Hepatocyte (in vitro differentiated cells): ENCODE measurements at regions not wholly inside any gene's neighbourhood (a gene's known extent, or its start where the extent isn't known, plus 50 kb on each side); places are given as distances from the start of the nearest gene placed in this dataset.

Source experiments
- DNase-seq: peaks from one replicate; pipeline ENCODE4 v3.0.0-alpha.2; 2016; ENCODE audit warnings: low spot score
- H2AFZ ChIP-seq: fragments of 200-600 bp; sonication (generic); 2 replicates; pipeline ENCODE4 v1.6.0; 2016; ENCODE audit warnings: antibody characterized with exemption, mild to moderate bottlenecking
- H3K27ac ChIP-seq: fragments of 200-600 bp; sonication (generic); 2 replicates; pipeline ENCODE4 v1.5.1; 2016; ENCODE audit warnings: mild to moderate bottlenecking
- H3K27me3 ChIP-seq: fragments of 200-600 bp; sonication (generic); 2 replicates; pipeline ENCODE4 v1.6.1; 2016
- H3K36me3 ChIP-seq: fragments of 200-600 bp; sonication (generic); replicated peaks from 2 replicates; pipeline ENCODE4 v1.5.1; 2016; ENCODE audit warnings: low read depth; ENCODE audit not compliant: insufficient read depth
- H3K4me1 ChIP-seq: fragments of 200-600 bp; sonication (generic); 2 replicates; pipeline ENCODE4 v1.5.1; 2016; ENCODE audit warnings: mild to moderate bottlenecking, moderate library complexity; ENCODE audit not compliant: insufficient read depth
- H3K4me2 ChIP-seq: fragments of 200-600 bp; sonication (generic); 2 replicates; pipeline ENCODE4 v1.6.0; 2016
- H3K4me3 ChIP-seq: fragments of 200-600 bp; sonication (generic); 2 replicates; pipeline ENCODE4 v1.5.1; 2016; ENCODE audit warnings: mild to moderate bottlenecking
- H3K79me2 ChIP-seq: fragments of 200-600 bp; sonication (generic); 2 replicates; pipeline ENCODE4 v1.6.0; 2017; ENCODE audit warnings: mild to moderate bottlenecking
- H3K9me2 ChIP-seq: fragments of 200-600 bp; sonication (generic); replicated peaks from 2 replicates; pipeline ENCODE4 v1.6.0; 2017; ENCODE audit warnings: mild to moderate bottlenecking; ENCODE audit not compliant: insufficient read depth
- H3K9me3 ChIP-seq: fragments of 200-600 bp; sonication (generic); 2 replicates; pipeline ENCODE4 v1.5.1; 2016; ENCODE audit warnings: low read depth, mild to moderate bottlenecking
- H4K20me1 ChIP-seq: fragments of 200-600 bp; sonication (generic); 2 replicates; pipeline ENCODE4 v1.6.0; 2016; ENCODE audit warnings: mild to moderate bottlenecking; ENCODE audit not compliant: insufficient read depth, poor library complexity, severe bottlenecking
- EZH2 ChIP-seq: fragments of 200-600 bp; sonication (generic); IDR thresholded peaks from 2 replicates; pipeline ENCODE4 v1.6.1; 2016; ENCODE audit warnings: antibody characterized with exemption, mild to moderate bottlenecking, borderline replicate concordance
- EZH2phosphoT487 ChIP-seq: fragments of 200-600 bp; sonication (generic); IDR thresholded peaks from one replicate; pipeline ENCODE4 v1.6.1; 2018; ENCODE audit warnings: antibody characterized with exemption, mild to moderate bottlenecking, low read depth, moderate library complexity; ENCODE audit not compliant: unreplicated experiment, severe bottlenecking
- WGBS: methylation state at CpG from one replicate; pipeline ENCODE4 v1.1.6; 2016; ENCODE audit warnings: low lambda C conversion rate; ENCODE audit errors: missing lambda C conversion rate; 5-methylcytosine and 5-hydroxymethylcytosine counted together
- TF ChIP-seq, protein P1 (sequence below): fragments of 200-600 bp; sonication (generic); IDR thresholded peaks from 2 replicates; pipeline ENCODE4 v1.5.1; 2016; ENCODE audit warnings: antibody characterized with exemption, mild to moderate bottlenecking; ENCODE audit not compliant: poor library complexity

DNA sequence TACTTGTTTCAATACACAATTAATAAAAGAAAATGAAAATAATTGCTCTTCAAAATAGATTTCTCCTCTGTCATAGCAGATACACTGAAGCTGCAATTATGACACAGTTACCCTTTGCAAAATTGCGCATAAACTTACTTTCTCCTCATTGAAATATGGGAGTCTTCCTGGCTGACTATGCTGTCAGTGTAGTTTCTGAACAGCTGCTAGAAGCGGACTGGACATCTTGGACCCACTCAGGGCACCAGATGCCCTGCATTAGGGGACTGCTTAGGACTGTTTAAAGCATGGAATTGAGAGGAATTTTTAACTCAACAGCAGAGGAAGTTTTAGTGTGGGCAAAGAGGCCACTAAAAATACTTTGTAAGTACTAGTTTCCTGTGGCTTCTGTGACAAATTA lies 454.9 kb downstream of the ATP23 start:
- 94% methylated on average over 2 of the region's 2 CpGs for WGBS
- no peaks in the 10 kb centered on the region for H4K20me1 ChIP-seq
- H3K36me3 ChIP-seq, result no peaks in the 10 kb centered on the region
- TF ChIP-seq, protein P1, sequence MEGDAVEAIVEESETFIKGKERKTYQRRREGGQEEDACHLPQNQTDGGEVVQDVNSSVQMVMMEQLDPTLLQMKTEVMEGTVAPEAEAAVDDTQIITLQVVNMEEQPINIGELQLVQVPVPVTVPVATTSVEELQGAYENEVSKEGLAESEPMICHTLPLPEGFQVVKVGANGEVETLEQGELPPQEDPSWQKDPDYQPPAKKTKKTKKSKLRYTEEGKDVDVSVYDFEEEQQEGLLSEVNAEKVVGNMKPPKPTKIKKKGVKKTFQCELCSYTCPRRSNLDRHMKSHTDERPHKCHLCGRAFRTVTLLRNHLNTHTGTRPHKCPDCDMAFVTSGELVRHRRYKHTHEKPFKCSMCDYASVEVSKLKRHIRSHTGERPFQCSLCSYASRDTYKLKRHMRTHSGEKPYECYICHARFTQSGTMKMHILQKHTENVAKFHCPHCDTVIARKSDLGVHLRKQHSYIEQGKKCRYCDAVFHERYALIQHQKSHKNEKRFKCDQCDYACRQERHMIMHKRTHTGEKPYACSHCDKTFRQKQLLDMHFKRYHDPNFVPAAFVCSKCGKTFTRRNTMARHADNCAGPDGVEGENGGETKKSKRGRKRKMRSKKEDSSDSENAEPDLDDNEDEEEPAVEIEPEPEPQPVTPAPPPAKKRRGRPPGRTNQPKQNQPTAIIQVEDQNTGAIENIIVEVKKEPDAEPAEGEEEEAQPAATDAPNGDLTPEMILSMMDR, result no peak
- no peak for TF ChIP-seq EZH2
- no peak for TF ChIP-seq EZH2phosphoT487
- no peaks in the 10 kb centered on the region for H3K9me2 ChIP-seq
- H2AFZ ChIP-seq, result no peak overlapping the region
- no peak overlapping the region for H3K4me2 ChIP-seq
- H3K27ac ChIP-seq, result no peak overlapping the region
- no peaks in the 10 kb centered on the region for H3K27me3 ChIP-seq
- no peaks in the 10 kb centered on the region for H3K4me1 ChIP-seq
- H3K79me2 ChIP-seq, result no peaks in the 10 kb centered on the region
- DNase-seq, result no peak
- H3K9me3 ChIP-seq, result no peaks in the 10 kb centered on the region
- H3K4me3 ChIP-seq, result no peak overlapping the region

DNA sequence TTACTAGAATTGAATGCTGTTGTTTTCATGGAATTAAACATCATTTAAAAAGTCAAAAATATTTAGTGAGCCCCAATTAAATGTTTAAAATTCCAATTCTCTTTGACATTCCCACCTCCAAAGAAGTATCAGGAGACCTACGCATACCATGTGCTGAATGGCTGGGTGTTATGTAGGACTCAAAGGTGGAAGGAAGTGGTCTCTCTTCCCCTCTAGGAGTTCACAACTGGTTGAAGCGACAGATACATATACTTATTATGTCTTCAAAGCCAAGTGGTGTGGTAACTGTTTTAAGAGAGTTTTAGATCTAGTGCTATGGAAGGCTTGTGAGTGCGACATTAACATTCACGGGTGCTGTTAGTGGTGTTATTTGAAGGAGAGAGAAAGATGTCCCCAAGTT lies 464.0 kb downstream of the ATP23 start:
- no peak overlapping the region for H2AFZ ChIP-seq
- H3K9me3 ChIP-seq, result no peaks in the 10 kb centered on the region
- no peaks in the 10 kb centered on the region for H3K36me3 ChIP-seq
- no peaks in the 10 kb centered on the region for H3K4me1 ChIP-seq
- no peak overlapping the region for H3K4me2 ChIP-seq
- H3K27ac ChIP-seq, result no peak overlapping the region
- no peaks in the 10 kb centered on the region for H3K79me2 ChIP-seq
- no peaks in the 10 kb centered on the region for H3K27me3 ChIP-seq
- TF ChIP-seq EZH2 (no peak), EZH2phosphoT487 (no peak)
- TF ChIP-seq, protein P1, result no peak
- no peaks in the 10 kb centered on the region for H4K20me1 ChIP-seq
- no peaks in the 10 kb centered on the region for H3K9me2 ChIP-seq
- 96% methylated on average over 4 of the region's 4 CpGs for WGBS
- no peak overlapping the region for H3K4me3 ChIP-seq
- no peak for DNase-seq

DNA sequence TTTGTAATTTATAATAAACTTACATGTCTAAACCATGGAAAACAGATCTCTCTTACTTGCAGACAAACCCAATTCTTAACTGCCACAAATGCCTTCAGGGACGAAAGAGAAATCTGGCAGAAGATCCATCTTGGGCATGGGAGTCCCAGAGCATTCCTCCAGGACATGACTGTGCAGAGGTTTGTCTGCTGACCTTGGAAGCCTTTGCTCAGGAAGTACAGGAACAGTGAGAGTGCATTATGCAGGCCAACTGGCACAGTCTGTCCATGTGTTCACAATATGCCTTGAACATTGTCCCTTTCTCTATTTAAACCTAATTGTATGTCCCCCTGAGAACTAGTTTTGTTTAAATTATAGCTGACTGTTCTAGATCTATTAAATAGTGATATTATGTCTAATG lies 467.1 kb downstream of the ATP23 start:
- DNase-seq, result no peak
- no peak overlapping the region for H3K27ac ChIP-seq
- no peaks in the 10 kb centered on the region for H3K36me3 ChIP-seq
- no peaks in the 10 kb centered on the region for H4K20me1 ChIP-seq
- no peaks in the 10 kb centered on the region for H3K79me2 ChIP-seq
- H2AFZ ChIP-seq, result no peak overlapping the region
- WGBS, result 60% methylated on average over 1 of the region's 1 CpG
- H3K9me3 ChIP-seq, result no peaks in the 10 kb centered on the region
- H3K4me3 ChIP-seq, result no peak overlapping the region
- H3K27me3 ChIP-seq, result no peaks in the 10 kb centered on the region
- no peaks in the 10 kb centered on the region for H3K9me2 ChIP-seq
- peaks cover 14% of the 10 kb centered on the region for H3K4me1 ChIP-seq
- TF ChIP-seq EZH2phosphoT487, result no peak
- no peak overlapping the region for H3K4me2 ChIP-seq

DNA sequence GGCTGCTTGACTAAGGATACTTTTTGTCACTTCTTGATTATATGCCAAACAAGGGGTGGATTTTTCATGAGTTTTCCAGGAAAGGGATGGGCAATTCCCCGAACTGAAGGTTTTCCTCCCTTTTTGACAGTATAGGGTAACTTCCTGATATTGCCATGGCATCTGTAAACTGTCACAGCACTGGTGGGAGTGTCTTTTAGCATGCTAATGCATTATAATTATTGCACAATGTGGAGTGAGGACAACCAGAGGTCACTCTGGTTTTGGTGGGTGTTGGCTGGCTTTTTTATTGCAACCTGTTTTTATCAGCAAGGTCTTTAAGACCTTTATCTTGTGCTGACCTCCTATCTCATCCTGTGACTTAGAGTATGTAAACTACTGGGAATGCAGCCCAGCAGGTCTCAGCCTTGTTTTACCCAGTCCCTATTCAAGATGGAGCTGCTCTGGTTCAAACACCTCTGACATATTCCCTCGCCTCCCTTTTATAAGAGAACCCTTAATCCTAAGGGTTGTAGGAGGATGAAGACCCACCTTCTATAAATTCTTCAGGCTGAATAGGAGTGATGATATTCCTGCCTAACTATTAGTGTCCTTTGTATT lies 471.2 kb downstream of the ATP23 start:
- Histone ChIP-seq H3K4me2 (peak overlapping the region; percentile 26), H3K9me2 (no peaks in the 10 kb centered on the region), H3K4me1 (peaks cover 37% of the 10 kb centered on the region), H4K20me1 (no peaks in the 10 kb centered on the region), H3K79me2 (no peaks in the 10 kb centered on the region), H3K4me3 (no peak overlapping the region), H3K27ac (peak overlapping the region; percentile 88), H3K9me3 (no peaks in the 10 kb centered on the region), H3K27me3 (no peaks in the 10 kb centered on the region), H2AFZ (no peak overlapping the region), H3K36me3 (no peaks in the 10 kb centered on the region)
- peak; percentile 30 for DNase-seq
- WGBS, result 32% methylated on average over 2 of the region's 2 CpGs
- TF ChIP-seq EZH2 (no peak), EZH2phosphoT487 (no peak)
- TF ChIP-seq, protein P1, result no peak
